GM12878 (cell line): ENCODE measurements at regions not wholly inside any gene's neighbourhood (a gene's known extent, or its start where the extent isn't known, plus 50 kb on each side); places are given as distances from the start of the nearest gene placed in this dataset.

Experiments used
- ATAC-seq: fragments of 200-7000 bp; cut with Tn5 transposase; 3 replicates; pipeline ENCODE4 v1.9.1; 2020; ENCODE audit warnings: mild to moderate bottlenecking, moderate library complexity
- BruUV-seq: library from RNA; stranded (reverse); fragments of 400-500 nt; replicated peaks from 2 replicates; lab custom pipeline; 2021; lab: Mats Ljungman, UMichigan
- CTCF ChIA-PET: fragments of 300-600 bp; sonication (Branson Sonifier 250); formaldehyde crosslinking; extraction: SDS; loops from one replicate; lab custom pipeline; 2021; ENCODE audit warnings: inconsistent platforms; lab: Yijun Ruan, JAX
- POLR2A ChIA-PET: fragments of 350-600 bp; formaldehyde crosslinking; extraction: SDS; loops from one replicate; lab custom pipeline; 2021; ENCODE audit warnings: inconsistent platforms; lab: Charles Lee
- RAD21 ChIA-PET: fragments of 300-600 bp; sonication (Branson Sonifier 250); formaldehyde crosslinking; loops from one replicate; lab custom pipeline; 2023; ENCODE audit warnings: antibody characterized with exemption; ENCODE audit not compliant: unreplicated experiment; lab: Charles Lee
- SMC1A ChIA-PET: fragments of 300-600 bp; sonication (Branson Sonifier 250); formaldehyde crosslinking; loops from one replicate; lab custom pipeline; 2023; ENCODE audit not compliant: unreplicated experiment, uncharacterized antibody; lab: Charles Lee
- DNase-seq: peaks from one replicate; pipeline ENCODE4 v3.0.0-alpha.2; 2011; ENCODE audit warnings: low read depth, low spot score
- FAIRE-seq: peaks from 3 replicates; lab custom pipeline; 2011; peaks lifted over from hg19 to GRCh38; lab: Jason Lieb, UNC
- H2AFZ ChIP-seq: 2 replicates; pipeline ENCODE4 v1.6.0; 2011; ENCODE audit warnings: low read depth, low read length, control low read depth; ENCODE audit not compliant: control insufficient read depth
- H3K27ac ChIP-seq: 2 replicates; pipeline ENCODE4 v1.5.1; 2011; ENCODE audit warnings: control low read depth; ENCODE audit not compliant: control insufficient read depth, insufficient read depth
- H3K27me3 ChIP-seq, 2 experiments: replicated peaks in 1 of 2; 2 replicates each; pipeline versions ENCODE4 v1.6.0 to v1.6.1; 2011; ENCODE audit warnings: low read length in 1 of 2; ENCODE audit not compliant: control insufficient read depth in 2 of 2, insufficient read depth in 2 of 2
- H3K36me3 ChIP-seq, 2 experiments: 2 replicates each; pipeline ENCODE4 v1.5.1; 2011; ENCODE audit warnings: low read length in 1 of 2; ENCODE audit not compliant: control insufficient read depth in 2 of 2, insufficient read depth in 2 of 2
- H3K4me1 ChIP-seq: 2 replicates; pipeline ENCODE4 v1.6.1; 2011; ENCODE audit warnings: mild to moderate bottlenecking, low read length, moderate library complexity, mixed read lengths; ENCODE audit not compliant: control insufficient read depth, insufficient read depth
- H3K4me2 ChIP-seq: 2 replicates; pipeline ENCODE4 v1.6.0; 2011; ENCODE audit warnings: control low read depth; ENCODE audit not compliant: control insufficient read depth, insufficient read depth
- H3K4me3 ChIP-seq: fragments of 200-600 bp; sonication (generic); 2 replicates; pipeline ENCODE4 v1.5.1; 2016
- H3K79me2 ChIP-seq: 2 replicates; pipeline ENCODE4 v1.6.0; 2011; ENCODE audit warnings: low read length; ENCODE audit not compliant: control insufficient read depth, insufficient read depth
- H3K9ac ChIP-seq: 2 replicates; pipeline ENCODE4 v1.8.0; 2011; ENCODE audit warnings: low read length, control low read depth, mixed read lengths; ENCODE audit not compliant: control insufficient read depth, insufficient read depth
- H3K9me3 ChIP-seq: replicated peaks from 3 replicates; pipeline ENCODE4 v1.5.1; 2011; ENCODE audit warnings: mild to moderate bottlenecking, low read length; ENCODE audit not compliant: control insufficient read depth, insufficient read depth
- H4K20me1 ChIP-seq: 2 replicates; pipeline ENCODE4 v1.6.0; 2011; ENCODE audit not compliant: control insufficient read depth, insufficient read depth
- ASH2L ChIP-seq: fragments of 300-600, 200-600 bp; sonication (generic); IDR thresholded peaks from 2 replicates; pipeline ENCODE4 v1.6.1; 2017; ENCODE audit warnings: low read depth, mild to moderate bottlenecking, borderline replicate concordance
- BRCA1 ChIP-seq: IDR thresholded peaks from 2 replicates; pipeline ENCODE4 v1.6.1; 2011; ENCODE audit warnings: low read depth, low read length, improper control_type of control experiment
- EP300 ChIP-seq, 2 experiments: fragments of 150-350 bp in 1 of 2; IDR thresholded peaks; 2 replicates each; pipeline ENCODE4 v1.6.1; 2011 to 2012; ENCODE audit warnings: low read depth in 2 of 2, low read length in 2 of 2, borderline replicate concordance in 1 of 2, improper control_type of control experiment in 1 of 2, inconsistent platforms in 1 of 2; ENCODE audit not compliant: control insufficient read depth in 1 of 2
- HDAC6 ChIP-seq: fragments of 200-600 bp; sonication (generic); IDR thresholded peaks from one replicate; pipeline ENCODE4 v1.8.0; 2017; ENCODE audit warnings: antibody characterized with exemption; ENCODE audit not compliant: unreplicated experiment
- MYB ChIP-seq: fragments of 150-350 bp; IDR thresholded peaks from 2 replicates; pipeline ENCODE4 v1.6.1; 2014; ENCODE audit warnings: mild to moderate bottlenecking, low read depth, low read length, borderline replicate concordance
- NFIC ChIP-seq: IDR thresholded peaks from 2 replicates; pipeline ENCODE4 v1.6.1; 2012; ENCODE audit warnings: low read depth, mild to moderate bottlenecking, inconsistent platforms, low read length, moderate library complexity
- NFYA ChIP-seq: IDR thresholded peaks from 2 replicates; pipeline ENCODE4 v1.6.1; 2011; ENCODE audit warnings: low read depth, mild to moderate bottlenecking, low read length, improper control_type of control experiment, borderline replicate concordance
- RCOR1 ChIP-seq: conservative IDR thresholded peaks from 2 replicates; pipeline ENCODE4 v1.6.1; 2012; ENCODE audit warnings: low read depth, low read length, improper control_type of control experiment
- WRNIP1 ChIP-seq: IDR thresholded peaks from 2 replicates; pipeline ENCODE4 v1.6.1; 2011; ENCODE audit warnings: low read depth, low read length, improper control_type of control experiment, borderline replicate concordance
- WGBS: methylation state at CpG from one replicate; pipeline ENCODE4 v1.1.6; 2016; ENCODE audit warnings: low lambda C conversion rate; ENCODE audit not compliant: insufficient replicate concordance, insufficient coverage; ENCODE audit errors: missing lambda C conversion rate; 5-methylcytosine and 5-hydroxymethylcytosine counted together
- in situ Hi-C: fragments of 300-500 bp; cut with MboI; formaldehyde crosslinking; loops from 9 replicates; pipeline ENCODE4 v1.14.3; 2018; ENCODE audit warnings: mixed read lengths
- intact Hi-C: fragments of 100-400 bp; cut with micrococcal nuclease; formaldehyde crosslinking; loops from one replicate; pipeline ENCODE4 v1.14.2; 2022; ENCODE audit not compliant: unreplicated experiment
- TF ChIP-seq, protein P1 (sequence below): fragments of 450-650 bp; IDR thresholded peaks from 2 replicates; pipeline ENCODE4 v1.6.1; 2018; ENCODE audit warnings: mild to moderate bottlenecking, low read depth, moderate library complexity; ENCODE audit not compliant: partially characterized antibody
- TF ChIP-seq, protein P2 (sequence below): fragments of 450-650 bp; IDR thresholded peaks from 2 replicates; pipeline ENCODE4 v1.6.1; 2016; ENCODE audit warnings: mild to moderate bottlenecking
- TF ChIP-seq, protein P3 (sequence below): fragments of 450-650 bp; IDR thresholded peaks from 2 replicates; pipeline ENCODE4 v1.6.1; 2014; ENCODE audit warnings: mild to moderate bottlenecking

DNA sequence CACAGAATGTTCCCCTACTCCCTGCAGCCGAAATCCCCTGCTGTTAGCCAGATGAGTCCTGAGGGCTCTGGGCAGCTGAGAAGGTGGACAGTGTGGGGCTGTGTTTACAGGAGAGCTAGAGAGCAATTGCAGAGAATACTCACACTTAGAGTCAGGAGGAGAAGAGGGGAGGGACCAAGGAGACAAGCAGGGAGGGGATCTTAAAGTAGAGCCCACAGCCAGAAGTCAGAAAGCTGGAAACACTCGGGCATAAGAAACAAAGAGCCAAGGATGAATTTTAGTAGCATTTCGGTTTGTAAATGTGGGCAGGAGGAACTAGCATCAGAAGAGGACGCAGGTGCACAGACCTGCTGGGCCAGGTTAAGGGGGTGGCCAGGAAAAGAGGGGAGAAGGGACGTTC, 1435.9 kb downstream of the BRD1 start (continued):
- TF ChIP-seq, protein P1, sequence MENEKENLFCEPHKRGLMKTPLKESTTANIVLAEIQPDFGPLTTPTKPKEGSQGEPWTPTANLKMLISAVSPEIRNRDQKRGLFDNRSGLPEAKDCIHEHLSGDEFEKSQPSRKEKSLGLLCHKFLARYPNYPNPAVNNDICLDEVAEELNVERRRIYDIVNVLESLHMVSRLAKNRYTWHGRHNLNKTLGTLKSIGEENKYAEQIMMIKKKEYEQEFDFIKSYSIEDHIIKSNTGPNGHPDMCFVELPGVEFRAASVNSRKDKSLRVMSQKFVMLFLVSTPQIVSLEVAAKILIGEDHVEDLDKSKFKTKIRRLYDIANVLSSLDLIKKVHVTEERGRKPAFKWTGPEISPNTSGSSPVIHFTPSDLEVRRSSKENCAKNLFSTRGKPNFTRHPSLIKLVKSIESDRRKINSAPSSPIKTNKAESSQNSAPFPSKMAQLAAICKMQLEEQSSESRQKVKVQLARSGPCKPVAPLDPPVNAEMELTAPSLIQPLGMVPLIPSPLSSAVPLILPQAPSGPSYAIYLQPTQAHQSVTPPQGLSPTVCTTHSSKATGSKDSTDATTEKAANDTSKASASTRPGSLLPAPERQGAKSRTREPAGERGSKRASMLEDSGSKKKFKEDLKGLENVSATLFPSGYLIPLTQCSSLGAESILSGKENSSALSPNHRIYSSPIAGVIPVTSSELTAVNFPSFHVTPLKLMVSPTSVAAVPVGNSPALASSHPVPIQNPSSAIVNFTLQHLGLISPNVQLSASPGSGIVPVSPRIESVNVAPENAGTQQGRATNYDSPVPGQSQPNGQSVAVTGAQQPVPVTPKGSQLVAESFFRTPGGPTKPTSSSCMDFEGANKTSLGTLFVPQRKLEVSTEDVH: no peak
- TF ChIP-seq NFYA (no peak), NFIC (no peak), EP300 (IDR thresholded peaks at IDR 0.05; ENCODE audit: borderline replicate concordance in 1 of 2, control insufficient read depth in 1 of 2, low read depth in 2 of 2, low read length in 2 of 2) (no peak)
- TF ChIP-seq, all 136 proteins: peak for 0

DNA sequence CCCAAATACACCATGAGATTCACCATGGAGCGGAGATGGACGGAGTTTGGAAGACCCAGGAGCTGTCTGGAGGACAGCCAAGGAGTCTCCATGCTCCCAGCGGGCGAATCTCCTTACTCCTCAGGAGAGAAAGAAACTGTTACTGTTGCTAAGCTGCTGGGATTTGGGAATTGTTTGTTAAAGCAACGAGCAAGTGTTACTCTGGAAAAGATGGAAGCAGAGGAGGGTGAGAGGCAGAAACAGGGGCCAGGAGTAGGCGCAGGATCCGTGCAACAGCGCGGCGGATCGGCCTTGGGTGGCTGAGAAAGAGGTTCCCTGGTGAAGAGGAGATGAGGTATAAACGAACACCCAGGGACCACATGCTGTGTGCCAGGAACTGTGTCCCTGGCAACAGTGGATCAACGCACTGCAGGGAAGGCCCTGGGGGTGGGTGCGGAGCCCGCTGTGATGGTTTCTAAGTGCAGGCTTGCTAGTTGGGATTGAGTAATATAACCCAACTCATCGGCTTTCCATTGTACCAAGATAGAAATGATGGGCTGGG, 1436.4 kb downstream of the BRD1 start:
- no peak for TF ChIP-seq NFYA
- TF ChIP-seq BRCA1: no peak
- no peak for TF ChIP-seq HDAC6
- TF ChIP-seq MYB: no peak
- no peak for TF ChIP-seq RCOR1
- TF ChIP-seq, protein P2, sequence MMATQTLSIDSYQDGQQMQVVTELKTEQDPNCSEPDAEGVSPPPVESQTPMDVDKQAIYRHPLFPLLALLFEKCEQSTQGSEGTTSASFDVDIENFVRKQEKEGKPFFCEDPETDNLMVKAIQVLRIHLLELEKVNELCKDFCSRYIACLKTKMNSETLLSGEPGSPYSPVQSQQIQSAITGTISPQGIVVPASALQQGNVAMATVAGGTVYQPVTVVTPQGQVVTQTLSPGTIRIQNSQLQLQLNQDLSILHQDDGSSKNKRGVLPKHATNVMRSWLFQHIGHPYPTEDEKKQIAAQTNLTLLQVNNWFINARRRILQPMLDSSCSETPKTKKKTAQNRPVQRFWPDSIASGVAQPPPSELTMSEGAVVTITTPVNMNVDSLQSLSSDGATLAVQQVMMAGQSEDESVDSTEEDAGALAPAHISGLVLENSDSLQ: no peak
- TF ChIP-seq, protein P3, sequence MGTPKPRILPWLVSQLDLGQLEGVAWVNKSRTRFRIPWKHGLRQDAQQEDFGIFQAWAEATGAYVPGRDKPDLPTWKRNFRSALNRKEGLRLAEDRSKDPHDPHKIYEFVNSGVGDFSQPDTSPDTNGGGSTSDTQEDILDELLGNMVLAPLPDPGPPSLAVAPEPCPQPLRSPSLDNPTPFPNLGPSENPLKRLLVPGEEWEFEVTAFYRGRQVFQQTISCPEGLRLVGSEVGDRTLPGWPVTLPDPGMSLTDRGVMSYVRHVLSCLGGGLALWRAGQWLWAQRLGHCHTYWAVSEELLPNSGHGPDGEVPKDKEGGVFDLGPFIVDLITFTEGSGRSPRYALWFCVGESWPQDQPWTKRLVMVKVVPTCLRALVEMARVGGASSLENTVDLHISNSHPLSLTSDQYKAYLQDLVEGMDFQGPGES: no peak
- no peak for TF ChIP-seq ASH2L
- no peak for TF ChIP-seq WRNIP1
- DNase-seq: no peak
- intact Hi-C loops (no loop called here), in situ Hi-C loops (no loop called here)
- no peaks in the 10 kb centered on the region for H3K27me3 ChIP-seq
- no peak for FAIRE-seq
- no peak overlapping the region for H3K27ac ChIP-seq
- no peaks in the 10 kb centered on the region for H4K20me1 ChIP-seq
- POLR2A ChIA-PET: no interaction called here
- no TSS peak for BruUV-seq
- no peak overlapping the region for H3K9ac ChIP-seq
- no peak for ATAC-seq
- no peak overlapping the region for H3K4me3 ChIP-seq
- RAD21 ChIA-PET: no interaction called here
- no peak overlapping the region for H3K4me2 ChIP-seq
- WGBS: 55% methylated on average over 16 of the region's 16 CpGs
- H2AFZ ChIP-seq: no peak overlapping the region
- no peaks in the 10 kb centered on the region for H3K79me2 ChIP-seq
- H3K9me3 ChIP-seq: no peaks in the 10 kb centered on the region; the same call in 2 of the 3 replicates
- SMC1A ChIA-PET: no interaction called here
- CTCF ChIA-PET: no interaction called here
- H3K4me1 ChIP-seq: no peaks in the 10 kb centered on the region
- H3K36me3 ChIP-seq: no peaks in the 10 kb centered on the region
